Suppressor macrophage treated with lipopolysaccharide for 1 hour (primary cell): ENCODE measurements at regions not wholly inside any gene's neighbourhood (a gene's known extent, or its start where the extent isn't known, plus 50 kb on each side); places are given as distances from the start of the nearest gene placed in this dataset.
"Not testable (repeated sequence)": the region's sequence is repeated elsewhere in the genome, so short reads cannot be mapped to it uniquely, and the experiment has no call there.

ENCODE experiments used
- DNase-seq, 3 donors: peaks; one replicate each; pipeline ENCODE4 v3.0.0-alpha.2; 2020 to 2022

DNA sequence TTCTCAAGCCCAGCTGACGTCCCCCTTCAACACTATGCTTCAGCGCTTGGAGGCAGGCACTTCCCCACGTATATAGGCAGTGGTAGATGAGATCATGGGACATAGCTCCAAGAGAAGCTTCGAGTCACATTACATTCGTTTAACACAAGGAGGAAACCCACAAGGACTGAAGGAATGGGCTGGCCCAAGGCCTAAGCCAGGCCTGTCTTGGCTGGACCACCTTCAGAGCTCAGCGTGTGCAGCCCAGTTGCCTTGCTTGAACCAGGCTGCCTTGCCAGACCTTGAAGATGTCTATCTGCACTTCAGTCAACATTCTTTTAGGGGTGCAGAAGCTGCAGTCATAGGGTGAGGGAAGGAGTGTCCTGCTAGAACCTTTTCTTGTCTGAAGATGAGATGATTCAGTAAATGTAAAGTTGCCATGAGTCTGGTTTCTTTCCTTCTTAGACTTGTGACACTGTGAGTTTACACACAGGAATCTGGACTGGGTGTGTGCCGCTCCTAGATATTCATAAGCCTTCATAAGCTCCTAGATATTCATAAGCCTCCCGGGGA, 144.1 kb upstream of the RBPJ start:
- no peak for DNase-seq

DNA sequence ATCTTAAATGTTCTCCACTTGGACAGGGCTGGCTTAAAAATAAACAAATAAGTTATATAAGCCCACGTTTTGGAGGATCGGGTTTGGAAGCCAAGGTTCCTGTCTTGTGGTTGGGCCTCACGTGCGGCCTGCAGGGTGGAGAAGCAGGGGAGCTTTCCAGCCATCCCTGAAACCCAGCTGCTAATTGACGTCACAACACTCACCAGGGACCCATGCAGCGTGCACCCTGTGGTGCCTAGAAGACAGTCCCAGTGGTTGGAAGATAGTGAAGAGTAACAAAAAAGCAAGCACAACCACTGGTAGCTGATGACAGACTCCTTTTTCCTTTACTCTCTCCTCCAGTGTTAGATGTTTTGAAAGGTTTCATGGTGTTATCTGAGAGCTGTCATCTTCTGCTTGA, 142.0 kb upstream of the RBPJ start:
- no peak for DNase-seq

GRCh38 chr4:26179316-26179760, 141.5 kb upstream of the RBPJ start:
- no peak for DNase-seq

DNA sequence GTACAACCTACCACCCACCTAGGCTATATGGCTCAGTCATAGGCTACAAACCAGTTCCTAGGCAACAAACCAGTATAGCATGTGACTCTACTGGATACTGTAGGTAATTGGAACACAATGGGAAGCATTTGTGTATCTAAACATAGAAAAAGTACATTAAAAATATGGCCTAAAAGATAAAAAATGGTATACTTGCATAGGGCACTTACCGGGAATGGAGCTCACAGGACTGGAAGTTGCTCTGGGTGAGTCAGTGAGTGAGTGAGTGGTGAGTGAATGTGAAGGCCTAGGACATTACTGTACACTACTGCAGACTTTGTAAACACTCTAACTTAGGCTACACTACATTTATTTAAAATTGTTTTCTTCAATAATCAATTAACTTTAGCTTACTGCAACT, 139.2 kb upstream of the RBPJ start:
- DNase-seq = no peak

DNA sequence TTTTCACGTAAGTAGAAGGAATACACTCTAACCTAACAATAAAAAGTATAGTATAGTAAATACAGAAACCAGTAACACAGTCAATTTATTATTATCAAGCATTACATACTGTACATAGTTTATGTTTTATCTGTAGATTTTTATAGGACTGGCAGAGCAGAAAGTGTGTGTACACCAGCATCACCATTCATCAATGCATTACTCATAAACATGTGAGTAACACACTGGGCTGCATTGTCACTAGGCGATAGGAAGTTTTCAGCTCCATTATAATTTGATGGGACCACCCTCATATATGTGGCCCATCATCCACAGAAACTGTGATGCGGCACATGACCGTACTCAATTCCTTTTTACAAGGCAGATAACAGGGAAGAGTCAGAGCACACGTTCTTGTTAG, 137.8 kb upstream of the RBPJ start:
- DNase-seq = peak in 1 of 3 donors; percentile 24

- DNase-seq = no peak
Measured at GRCh38 chr4:26185436-26185835, 135.4 kb upstream of the RBPJ start.

DNA sequence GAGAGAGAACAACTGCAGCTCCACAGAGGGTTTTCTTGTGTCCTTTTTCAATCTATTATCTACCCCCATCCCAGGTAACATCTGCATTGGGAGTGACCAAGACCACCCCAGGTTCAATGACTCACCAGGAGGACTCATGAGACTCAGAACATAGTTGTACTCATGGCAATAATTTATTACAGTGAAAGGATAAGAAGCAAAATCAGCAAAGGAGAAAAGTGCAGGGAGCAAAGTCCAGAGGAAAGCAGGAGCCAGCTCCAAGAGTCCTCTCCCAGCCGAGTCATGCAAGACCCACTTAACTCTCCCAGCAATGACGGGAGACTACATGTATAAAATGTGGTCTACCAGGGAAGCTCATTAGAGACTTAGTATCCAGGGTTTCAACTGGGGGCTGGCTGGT, 129.5 kb upstream of the RBPJ start:
- DNase-seq = no peak

GRCh38 chr4:26192899-26193869, 127.6 kb upstream of the RBPJ start:
- DNase-seq = no peak

DNA sequence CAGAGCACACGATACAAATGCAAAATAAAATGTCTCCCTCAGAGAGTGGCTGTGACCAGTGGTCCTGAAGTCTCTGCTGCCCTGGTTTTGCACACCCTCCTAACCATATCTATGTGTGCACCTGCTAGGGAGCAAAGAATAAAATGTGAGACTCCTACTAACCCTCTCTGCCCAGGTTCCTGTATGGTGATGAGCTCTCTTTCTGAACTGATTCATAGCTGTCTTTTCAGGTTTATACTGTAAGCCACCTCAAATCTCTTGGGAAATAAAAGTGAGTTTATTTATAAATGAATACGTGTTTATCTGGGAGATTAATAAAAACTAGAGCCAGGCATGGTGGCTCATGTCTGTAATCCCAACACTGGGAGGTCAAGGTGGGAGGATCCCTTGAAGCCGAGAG, 126.0 kb upstream of the RBPJ start:
- DNase-seq = no peak

DNA sequence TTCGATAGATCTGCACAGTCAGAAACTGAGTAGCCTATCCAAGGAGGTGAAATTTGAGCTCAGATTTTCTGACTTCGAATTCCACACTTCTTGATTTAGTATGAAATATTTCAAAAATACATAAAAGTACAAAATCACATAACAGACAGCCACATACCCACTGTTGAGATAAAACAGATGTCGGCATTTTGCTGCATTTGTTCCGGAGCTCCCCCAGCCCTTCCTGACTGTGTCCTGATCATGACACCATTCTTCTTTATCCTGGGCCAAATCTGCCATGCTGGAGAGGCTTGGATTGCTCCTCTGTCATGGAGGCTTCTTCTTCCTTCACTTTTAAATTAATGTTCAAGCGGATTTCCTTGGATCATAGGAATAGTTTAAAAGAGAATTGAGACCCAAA, 124.2 kb upstream of the RBPJ start:
- no peak for DNase-seq

GRCh38 chr4:26197018-26197779, 123.6 kb upstream of the RBPJ start:
- DNase-seq = peak; percentile 65 to 87 (median 74)

GRCh38 chr4:26198931-26199330, 121.9 kb upstream of the RBPJ start:
- not testable (repeated sequence) for DNase-seq

- no peak for DNase-seq
Measured at GRCh38 chr4:26199596-26199995, 121.2 kb upstream of the RBPJ start.

DNA sequence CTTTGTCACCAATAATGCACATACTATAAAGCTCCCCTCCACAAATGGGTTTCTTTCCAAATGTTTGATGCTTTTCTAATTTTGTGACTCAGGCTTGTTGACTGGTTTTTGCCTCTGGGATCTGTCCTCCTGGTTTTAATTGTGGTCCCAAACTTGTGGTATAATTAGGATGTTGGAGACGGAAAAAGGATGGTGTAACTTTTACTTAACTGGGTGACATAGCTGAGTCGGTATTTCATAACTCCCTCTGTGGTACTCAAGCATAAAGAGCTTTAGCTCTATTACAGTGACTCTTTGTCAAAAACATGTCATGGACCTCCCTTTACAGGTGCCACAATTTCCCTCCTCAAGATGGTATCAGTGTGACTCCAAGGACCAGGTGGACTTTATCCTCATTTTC, 119.7 kb upstream of the RBPJ start:
- peak in 1 of 3 donors; percentile 19 for DNase-seq

- peak in 1 of 3 donors; percentile 7 for DNase-seq
Measured at GRCh38 chr4:26204249-26204825, 116.5 kb upstream of the RBPJ start.

- DNase-seq = no peak
Measured at GRCh38 chr4:26204911-26205370, 115.9 kb upstream of the RBPJ start.

GRCh38 chr4:26206339-26206738, 114.5 kb upstream of the RBPJ start:
- DNase-seq = no peak

DNA sequence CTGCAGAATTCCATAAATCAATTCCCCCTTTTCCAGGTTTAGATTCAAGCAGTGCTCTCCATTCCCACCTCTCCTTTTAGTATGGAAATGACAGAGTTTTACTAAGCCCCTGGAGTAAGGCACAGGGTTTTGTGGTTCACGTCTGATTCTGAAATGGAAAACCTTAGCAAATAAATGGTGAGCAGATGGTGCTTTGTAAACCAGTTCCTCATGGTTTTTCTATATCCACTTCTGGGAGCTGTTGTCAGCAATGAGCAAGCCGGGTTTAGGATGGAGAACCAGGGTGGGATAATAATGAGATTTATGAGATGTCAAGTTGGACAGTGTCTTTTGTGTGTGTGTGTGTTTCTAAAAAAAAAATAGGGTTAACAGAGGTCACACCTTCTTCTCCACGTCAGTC, 113.8 kb upstream of the RBPJ start:
- no peak for DNase-seq

DNA sequence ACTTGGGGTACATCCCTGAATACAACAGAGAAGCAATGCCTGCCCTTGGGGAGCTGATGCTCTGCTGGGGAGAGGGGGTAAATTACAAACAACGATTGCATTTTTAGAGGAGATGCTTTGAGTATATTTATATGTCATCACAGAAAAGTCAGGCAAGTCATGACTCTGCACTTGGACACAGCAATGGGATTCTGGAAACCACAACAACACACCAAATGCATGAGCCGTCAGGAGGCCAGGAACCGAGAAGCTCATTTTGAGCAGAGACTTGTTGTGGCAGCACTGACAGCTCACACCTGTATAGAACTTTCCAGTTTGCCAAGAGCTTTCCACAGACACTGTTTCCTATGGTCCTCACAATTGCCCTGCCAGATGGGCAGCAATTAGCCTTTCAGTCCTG, 113.2 kb upstream of the RBPJ start:
- DNase-seq = no peak

- no peak for DNase-seq
Measured at GRCh38 chr4:26208237-26208994, 112.4 kb upstream of the RBPJ start.

GRCh38 chr4:26209378-26209777, 111.4 kb upstream of the RBPJ start:
- not testable (repeated sequence) for DNase-seq

GRCh38 chr4:26212528-26212927, 108.3 kb upstream of the RBPJ start:
- no peak for DNase-seq
